MM.1S (cell line): ENCODE measurements at regions not wholly inside any gene's neighbourhood (a gene's known extent, or its start where the extent isn't known, plus 50 kb on each side); places are given as distances from the start of the nearest gene placed in this dataset.

Experiments used
- EZH2 ChIP-seq: fragments of 300-600 bp; sonication (generic); optimal IDR thresholded peaks from 2 replicates; pipeline ENCODE3; 2017; ENCODE audit warnings: low read depth, mild to moderate bottlenecking, antibody characterized with exemption, low read length, mixed read lengths
- TF ChIP-seq, protein P1 (sequence below): fragments of 300-600 bp; sonication (generic); IDR thresholded peaks from 2 replicates; pipeline ENCODE4 v1.5.1; 2016; ENCODE audit warnings: antibody characterized with exemption, low read length, mixed read lengths

DNA sequence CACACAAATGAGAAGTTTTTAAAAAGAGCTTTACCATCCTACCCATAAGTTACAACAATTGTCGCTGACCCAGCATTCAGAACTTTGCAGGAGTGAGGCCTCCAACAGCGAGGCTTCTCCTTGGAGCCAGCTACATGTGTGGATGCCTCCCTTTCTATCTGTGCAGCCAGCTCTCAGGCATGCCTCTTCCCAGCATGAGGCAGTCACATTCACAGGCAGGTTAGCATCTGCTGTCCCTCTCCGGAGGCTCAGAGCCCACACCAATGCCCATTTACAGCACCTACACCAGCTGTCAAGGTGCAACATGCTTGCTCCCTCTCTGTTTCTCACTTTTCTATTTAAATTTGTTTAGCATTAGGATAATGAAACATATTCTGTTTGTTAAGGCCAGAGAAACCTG lies 278.7 kb upstream of the PODXL start:
- TF ChIP-seq, protein P1, sequence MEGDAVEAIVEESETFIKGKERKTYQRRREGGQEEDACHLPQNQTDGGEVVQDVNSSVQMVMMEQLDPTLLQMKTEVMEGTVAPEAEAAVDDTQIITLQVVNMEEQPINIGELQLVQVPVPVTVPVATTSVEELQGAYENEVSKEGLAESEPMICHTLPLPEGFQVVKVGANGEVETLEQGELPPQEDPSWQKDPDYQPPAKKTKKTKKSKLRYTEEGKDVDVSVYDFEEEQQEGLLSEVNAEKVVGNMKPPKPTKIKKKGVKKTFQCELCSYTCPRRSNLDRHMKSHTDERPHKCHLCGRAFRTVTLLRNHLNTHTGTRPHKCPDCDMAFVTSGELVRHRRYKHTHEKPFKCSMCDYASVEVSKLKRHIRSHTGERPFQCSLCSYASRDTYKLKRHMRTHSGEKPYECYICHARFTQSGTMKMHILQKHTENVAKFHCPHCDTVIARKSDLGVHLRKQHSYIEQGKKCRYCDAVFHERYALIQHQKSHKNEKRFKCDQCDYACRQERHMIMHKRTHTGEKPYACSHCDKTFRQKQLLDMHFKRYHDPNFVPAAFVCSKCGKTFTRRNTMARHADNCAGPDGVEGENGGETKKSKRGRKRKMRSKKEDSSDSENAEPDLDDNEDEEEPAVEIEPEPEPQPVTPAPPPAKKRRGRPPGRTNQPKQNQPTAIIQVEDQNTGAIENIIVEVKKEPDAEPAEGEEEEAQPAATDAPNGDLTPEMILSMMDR: no peak
- TF ChIP-seq EZH2: no peak
